LoVo (cell line): ENCODE measurements at regions not wholly inside any gene's neighbourhood (a gene's known extent, or its start where the extent isn't known, plus 50 kb on each side); places are given as distances from the start of the nearest gene placed in this dataset.
A peak's percentile ranks its signal among the peaks of the same experiment; 100 is the strongest.

Experiments used
- DNase-seq: peaks from one replicate; pipeline ENCODE4 v3.0.0-alpha.2; 2016; ENCODE audit warnings: low spot score

- DNase-seq, result peak; percentile 50
These were observed 175.1 kb upstream of the DAB2 start for GRCh38 chr5:39599721-39600431.

GRCh38 chr5:39598661-39599248 lies 174.0 kb upstream of the DAB2 start:
- DNase-seq, result no peak

DNA sequence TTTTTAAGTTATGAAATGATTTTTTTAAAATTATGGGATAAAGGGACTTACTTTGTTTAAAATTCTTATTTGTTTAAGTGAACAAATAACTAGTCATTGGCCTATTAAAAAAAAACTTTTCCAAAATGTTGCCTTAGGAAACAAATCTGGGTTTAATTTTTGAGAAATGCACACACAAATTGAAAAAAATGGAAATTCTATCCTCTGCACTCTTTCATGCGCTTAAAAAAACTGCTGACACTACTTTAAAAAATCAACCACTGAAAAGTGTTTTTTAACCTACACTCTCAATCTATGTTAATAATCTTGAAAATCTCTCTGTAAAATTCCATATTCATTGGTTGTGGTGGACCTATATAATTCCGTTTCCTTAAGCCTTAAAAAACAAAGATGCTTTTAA lies 163.4 kb upstream of the DAB2 start:
- DNase-seq, result no peak

- no peak for DNase-seq
These were observed 162.9 kb upstream of the DAB2 start for GRCh38 chr5:39587675-39588074.

- no peak for DNase-seq
These were observed 161.4 kb upstream of the DAB2 start for GRCh38 chr5:39586185-39586584.

DNA sequence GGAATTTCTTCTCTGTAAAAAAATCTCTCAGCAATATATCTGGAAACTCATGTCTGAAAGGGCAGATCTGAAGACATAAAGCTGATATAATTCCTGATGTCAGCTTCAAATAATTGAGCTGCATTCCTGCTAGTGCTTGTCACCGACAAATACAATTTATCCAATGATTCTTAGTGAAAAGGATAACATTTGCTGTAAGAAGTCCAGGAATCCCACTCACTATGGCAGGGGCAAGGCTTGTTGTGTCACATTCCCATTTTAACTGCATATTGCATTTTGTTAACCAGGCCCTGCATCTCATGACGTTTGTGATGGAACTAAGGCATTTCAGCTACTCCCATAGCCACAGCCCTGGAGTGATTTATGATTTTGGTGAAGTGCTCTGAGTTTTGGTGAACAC lies 160.1 kb upstream of the DAB2 start:
- DNase-seq, result no peak

GRCh38 chr5:39580702-39581453 lies 156.1 kb upstream of the DAB2 start:
- no peak for DNase-seq

DNA sequence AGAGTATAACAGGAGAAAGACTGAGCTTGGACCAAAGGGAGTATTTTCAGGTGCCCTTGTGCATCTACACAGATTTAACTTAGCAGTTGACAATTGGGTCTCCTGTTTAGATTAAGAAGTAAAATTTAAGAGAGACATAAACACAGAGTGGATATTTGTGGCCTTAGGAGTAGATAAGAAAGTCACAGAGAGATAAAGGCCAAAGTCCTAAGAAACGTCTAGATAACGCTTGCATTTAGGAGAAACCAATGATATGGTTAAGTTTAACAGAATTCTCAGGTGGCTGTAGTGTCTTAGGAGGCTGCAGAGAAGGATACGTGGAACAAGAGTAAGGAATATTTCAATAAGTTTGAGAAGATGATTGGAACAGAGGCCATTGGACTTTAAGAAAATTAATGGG lies 155.0 kb upstream of the DAB2 start:
- DNase-seq, result no peak

GRCh38 chr5:39578887-39579497 lies 154.2 kb upstream of the DAB2 start:
- DNase-seq, result peak; percentile 21

- DNase-seq, result no peak
These were observed 152.7 kb upstream of the DAB2 start for GRCh38 chr5:39577529-39577928.

- peak; percentile 49 for DNase-seq
These were observed 145.7 kb upstream of the DAB2 start for GRCh38 chr5:39570403-39571027.

- DNase-seq, result no peak
These were observed 145.1 kb upstream of the DAB2 start for GRCh38 chr5:39569857-39570256.

DNA sequence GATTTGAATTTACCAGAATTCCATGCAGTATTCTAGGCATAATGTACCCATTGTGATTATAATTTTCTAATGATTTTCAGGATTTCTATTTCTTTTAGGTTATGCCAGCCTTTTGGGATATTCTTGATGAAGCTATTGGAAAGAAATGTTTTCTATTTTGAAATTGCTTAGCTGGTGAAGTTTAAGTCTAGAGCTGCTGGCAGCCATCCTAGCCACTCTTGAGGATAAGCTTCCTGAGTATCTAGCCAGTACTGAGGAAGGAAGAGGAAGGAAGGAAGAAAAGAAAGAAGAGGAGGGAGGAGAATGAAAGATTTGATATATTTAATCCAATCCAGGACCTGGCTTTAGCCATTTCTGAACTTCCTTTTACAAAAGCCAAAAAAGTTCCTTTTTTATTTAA lies 142.1 kb upstream of the DAB2 start:
- no peak for DNase-seq

GRCh38 chr5:39566029-39566428 lies 141.2 kb upstream of the DAB2 start:
- DNase-seq, result no peak

GRCh38 chr5:39561421-39561820 lies 136.6 kb upstream of the DAB2 start:
- DNase-seq, result no peak

DNA sequence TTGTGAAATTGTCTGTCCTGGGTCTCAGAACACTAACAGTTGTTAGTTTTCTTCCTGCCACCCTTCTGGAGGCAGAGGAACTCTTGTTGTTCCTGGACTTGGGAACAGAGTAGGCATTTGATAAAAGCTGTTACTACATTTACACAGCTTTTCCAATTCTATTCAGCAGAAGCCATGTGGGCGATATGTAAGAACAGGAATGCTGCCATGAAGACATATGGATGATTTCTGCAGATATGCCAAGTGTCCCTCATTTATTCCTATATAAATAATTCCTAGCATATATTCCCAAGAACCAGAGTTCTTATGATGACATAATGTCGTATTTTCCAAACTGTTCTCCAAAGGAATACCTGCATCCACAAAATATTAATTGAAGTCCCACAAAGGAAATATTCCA lies 135.9 kb upstream of the DAB2 start:
- DNase-seq, result no peak

GRCh38 chr5:39559923-39560322 lies 135.1 kb upstream of the DAB2 start:
- no peak for DNase-seq

DNA sequence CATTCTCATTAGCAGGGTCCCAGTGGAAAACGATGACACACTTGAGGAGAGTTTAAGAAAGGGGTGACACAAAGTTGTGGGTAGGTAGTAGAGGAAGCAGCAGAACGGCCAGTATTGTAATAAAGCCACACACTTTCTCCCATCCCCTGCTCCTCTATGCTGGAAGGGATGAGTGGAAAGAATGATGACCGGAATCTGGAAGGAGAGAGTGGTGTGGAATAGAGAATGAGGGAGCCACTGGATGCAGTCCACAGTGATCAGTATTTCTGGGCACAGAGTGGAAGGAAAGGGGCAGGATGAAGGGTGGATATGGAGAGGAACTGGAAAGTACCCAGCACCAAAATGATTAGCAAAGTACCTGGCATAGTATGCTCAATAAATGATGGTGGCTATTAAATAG lies 133.8 kb upstream of the DAB2 start:
- DNase-seq, result no peak

- no peak for DNase-seq
These were observed 131.0 kb upstream of the DAB2 start for GRCh38 chr5:39555788-39556187.

GRCh38 chr5:39547553-39548154 lies 122.9 kb upstream of the DAB2 start:
- peak; percentile 61 for DNase-seq

- DNase-seq, result no peak
These were observed 120.2 kb upstream of the DAB2 start for GRCh38 chr5:39544941-39545340.

DNA sequence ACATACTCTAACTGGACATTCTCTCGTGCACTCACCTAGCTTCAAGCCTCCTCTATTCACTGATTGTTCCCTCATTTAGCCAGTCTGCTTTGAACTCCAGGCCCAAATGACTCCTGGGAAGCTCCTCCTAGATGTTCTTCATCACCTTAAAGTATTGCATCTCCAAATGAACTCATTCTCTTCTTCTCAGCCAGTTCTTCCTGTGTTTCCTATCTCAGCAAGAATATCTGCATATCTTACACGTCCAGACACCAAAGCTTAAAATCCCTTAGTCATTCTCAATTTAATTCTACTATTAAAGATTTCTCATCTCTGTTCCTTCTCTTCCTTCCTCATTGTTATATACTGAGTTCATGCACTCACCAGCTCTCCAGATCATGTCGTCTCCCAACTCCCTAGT lies 118.6 kb upstream of the DAB2 start:
- DNase-seq, result no peak
